IPS-18a (cell line): ENCODE measurements at regions not wholly inside any gene's neighbourhood (a gene's known extent, or its start where the extent isn't known, plus 50 kb on each side); places are given as distances from the start of the nearest gene placed in this dataset.
"Not testable (repeated sequence)": the region's sequence is repeated elsewhere in the genome, so short reads cannot be mapped to it uniquely, and the experiment has no call there.

Experiments
- H3K27ac ChIP-seq: one replicate; pipeline ENCODE4 v1.5.1; 2013; ENCODE audit warnings: low read length
- H3K27me3 ChIP-seq: one replicate; pipeline ENCODE4 v1.6.1; 2013; ENCODE audit warnings: mild to moderate bottlenecking, low read length; ENCODE audit not compliant: control insufficient read depth, insufficient read depth
- H3K36me3 ChIP-seq: one replicate; pipeline ENCODE4 v1.6.1; 2013; ENCODE audit warnings: low read depth, low read length; ENCODE audit not compliant: control insufficient read depth
- H3K4me1 ChIP-seq: one replicate; pipeline ENCODE4 v1.6.1; 2013; ENCODE audit warnings: low read depth, low read length; ENCODE audit not compliant: control insufficient read depth
- H3K4me3 ChIP-seq: one replicate; pipeline ENCODE4 v1.5.1; 2013; ENCODE audit warnings: low read length
- H3K9ac ChIP-seq: one replicate; pipeline ENCODE4 v1.6.1; 2013; ENCODE audit warnings: mild to moderate bottlenecking, low read length, moderate library complexity
- H3K9me3 ChIP-seq: one replicate; pipeline ENCODE4 v1.6.1; 2013; ENCODE audit warnings: low read depth, low read length; ENCODE audit not compliant: control insufficient read depth

DNA sequence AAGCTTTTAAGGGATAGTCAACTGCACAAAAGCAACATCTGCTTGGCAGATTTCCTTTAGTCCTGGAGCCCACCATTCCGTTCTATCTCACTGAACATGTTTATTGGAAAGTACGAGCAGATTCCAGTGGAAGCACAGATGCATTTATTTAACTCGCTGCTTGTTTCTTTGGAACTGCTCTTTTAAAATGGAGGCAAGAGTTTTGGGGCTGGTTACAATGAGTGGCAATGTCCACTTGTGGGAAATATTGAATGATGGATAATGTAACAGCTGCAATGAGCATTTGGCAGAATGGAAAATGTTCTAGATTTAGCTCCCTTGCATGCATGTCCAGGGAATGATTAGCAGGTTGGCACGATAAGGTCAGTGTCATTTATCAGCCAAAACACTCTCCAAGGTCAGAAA is 163.0 kb downstream of the ATP23 start:
- Histone ChIP-seq H3K27me3 (no peaks in the 10 kb centered on the region), H3K9me3 (peaks cover 3% of the 10 kb centered on the region), H3K4me3 (no peak overlapping the region), H3K4me1 (no peaks in the 10 kb centered on the region), H3K27ac (no peak overlapping the region), H3K9ac (no peak overlapping the region), H3K36me3 (no peaks in the 10 kb centered on the region)

DNA sequence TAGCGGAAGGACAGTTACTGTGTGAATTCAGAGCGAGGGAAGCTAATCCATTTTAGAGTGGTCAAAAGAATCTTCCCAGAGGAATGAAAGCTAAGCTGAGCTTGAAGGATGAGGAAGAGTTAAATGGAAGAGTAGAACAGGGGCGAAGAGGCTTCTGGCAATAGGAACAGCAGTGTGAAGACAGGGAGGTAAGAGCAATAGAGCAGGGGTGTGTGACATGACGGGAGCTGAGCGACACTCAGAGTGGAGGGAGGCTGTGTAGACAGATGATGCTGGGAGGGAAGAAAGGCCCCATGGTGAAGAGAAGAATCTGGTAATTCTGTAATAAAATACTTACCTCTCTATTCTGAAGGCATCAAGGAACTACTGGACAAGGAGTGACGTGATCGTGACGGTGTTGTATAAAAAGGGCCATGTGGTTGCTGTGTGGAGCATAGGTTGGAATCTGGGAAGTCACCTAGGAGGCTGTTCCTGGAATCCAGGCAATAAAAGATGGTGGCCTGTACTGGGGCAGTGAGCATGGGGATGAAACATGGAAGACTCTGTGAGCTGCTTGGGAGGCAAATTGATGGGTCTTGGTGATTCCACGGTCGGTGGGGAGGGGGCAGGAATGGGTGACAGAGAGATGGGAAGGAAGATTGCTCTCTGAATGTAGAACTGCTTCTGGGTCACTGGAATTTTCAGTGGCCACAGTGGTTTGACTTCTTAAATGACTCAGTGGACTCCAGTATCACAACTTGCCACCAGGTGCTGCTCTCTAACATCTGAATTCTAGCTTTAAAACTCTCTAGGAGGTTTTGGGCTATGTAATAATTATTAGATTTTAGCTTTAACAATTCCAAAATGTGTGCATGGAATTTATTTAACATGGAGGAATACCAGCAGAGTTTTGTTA is 164.1 kb downstream of the ATP23 start:
- H3K27me3 ChIP-seq: no peaks in the 10 kb centered on the region
- H3K36me3 ChIP-seq: no peaks in the 10 kb centered on the region
- H3K9me3 ChIP-seq: peaks cover 3% of the 10 kb centered on the region
- no peak overlapping the region for H3K4me3 ChIP-seq
- H3K9ac ChIP-seq: no peak overlapping the region
- no peaks in the 10 kb centered on the region for H3K4me1 ChIP-seq
- H3K27ac ChIP-seq: no peak overlapping the region

DNA sequence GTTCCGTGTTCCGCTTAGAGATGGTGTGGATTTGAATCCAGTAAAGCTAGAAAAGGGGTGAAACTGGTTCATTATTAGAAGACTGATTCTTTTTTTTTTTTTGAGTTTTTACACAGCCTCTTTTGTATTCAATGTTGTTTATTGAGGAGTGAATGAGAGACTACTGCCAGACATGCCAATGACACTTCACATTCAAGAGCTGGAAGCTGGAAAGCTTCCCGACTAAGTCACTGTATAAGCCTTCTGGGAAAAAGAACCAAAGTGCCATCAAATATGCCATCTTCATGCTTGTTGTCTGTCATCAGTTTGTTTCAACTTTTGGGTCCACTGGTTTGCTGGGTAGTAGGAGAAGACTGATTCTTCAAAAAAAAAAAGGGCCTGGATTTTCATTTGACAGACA is 164.8 kb downstream of the ATP23 start:
- Histone ChIP-seq H3K9ac (no peak overlapping the region), H3K36me3 (no peaks in the 10 kb centered on the region), H3K9me3 (peaks cover 3% of the 10 kb centered on the region), H3K4me3 (no peak overlapping the region), H3K27ac (no peak overlapping the region), H3K27me3 (no peaks in the 10 kb centered on the region), H3K4me1 (no peaks in the 10 kb centered on the region)

DNA sequence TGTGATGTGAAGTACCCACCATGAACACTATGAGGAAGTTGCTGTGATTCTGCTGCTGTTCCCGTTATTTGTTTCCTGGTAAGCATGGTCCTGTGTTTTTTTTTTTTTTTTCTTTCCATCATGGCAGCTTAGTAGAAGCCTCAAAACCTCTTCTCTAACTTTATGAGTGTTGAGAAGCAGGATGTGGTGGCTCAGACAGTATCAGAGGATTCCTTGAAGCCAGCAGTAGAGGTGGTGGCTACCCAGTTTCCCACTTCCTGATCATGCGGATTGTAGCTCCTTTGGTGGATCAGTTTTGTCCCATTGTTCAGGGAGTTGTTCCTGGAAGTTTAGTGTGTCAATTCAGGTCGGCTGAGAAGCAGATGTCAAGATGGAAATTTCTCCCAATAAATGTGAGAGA is 175.8 kb downstream of the ATP23 start:
- Histone ChIP-seq H3K27me3 (no peaks in the 10 kb centered on the region), H3K9ac (no peak overlapping the region), H3K9me3 (no peaks in the 10 kb centered on the region), H3K36me3 (no peaks in the 10 kb centered on the region), H3K4me1 (no peaks in the 10 kb centered on the region), H3K4me3 (no peak overlapping the region), H3K27ac (no peak overlapping the region)

DNA sequence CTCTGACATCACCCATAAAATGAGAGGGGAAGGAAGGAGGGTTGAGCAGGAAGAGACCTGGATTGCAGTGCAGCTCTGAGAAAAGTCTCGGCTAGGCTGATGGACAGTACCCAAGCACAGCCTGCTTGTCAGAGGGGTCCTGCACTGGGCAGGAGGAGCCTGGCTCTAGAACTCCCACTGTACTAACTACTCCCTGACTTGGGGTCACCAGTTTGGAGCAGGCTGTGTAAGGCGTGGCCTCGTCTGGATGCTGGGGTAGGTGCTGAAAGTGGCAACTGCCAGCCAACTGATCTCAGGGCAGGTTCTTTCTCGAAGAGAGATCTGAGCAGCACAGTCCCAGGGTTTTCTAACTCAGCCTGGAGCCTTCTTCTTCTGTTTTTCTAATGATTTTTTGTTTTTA is 176.3 kb downstream of the ATP23 start:
- Histone ChIP-seq H3K4me1 (no peaks in the 10 kb centered on the region), H3K9ac (no peak overlapping the region), H3K9me3 (no peaks in the 10 kb centered on the region), H3K4me3 (no peak overlapping the region), H3K36me3 (no peaks in the 10 kb centered on the region), H3K27ac (no peak overlapping the region), H3K27me3 (no peaks in the 10 kb centered on the region)

DNA sequence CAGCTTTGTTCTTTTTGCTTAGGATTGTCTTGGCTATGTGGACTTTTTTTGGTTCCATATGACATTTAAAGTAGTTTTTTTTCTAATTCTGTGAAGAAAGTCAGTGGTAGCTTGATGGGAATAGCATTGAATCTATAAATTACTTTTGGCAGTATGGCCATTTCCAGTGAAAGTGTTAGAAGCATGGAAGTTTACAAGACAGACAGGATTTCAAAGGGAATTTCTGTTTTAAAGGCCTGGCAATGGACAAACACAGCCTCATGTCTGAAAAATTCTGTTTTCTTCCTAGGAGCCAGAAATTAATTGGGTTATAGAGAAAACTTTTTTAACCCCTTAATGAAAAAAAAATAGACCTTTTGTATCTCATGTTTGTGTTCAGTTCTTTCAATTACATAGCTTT is 184.4 kb downstream of the ATP23 start:
- H3K4me1 ChIP-seq, H3K9ac ChIP-seq, H3K4me3 ChIP-seq, H3K27ac ChIP-seq, H3K9me3 ChIP-seq, H3K27me3 ChIP-seq, H3K36me3 ChIP-seq: not testable (repeated sequence)

DNA sequence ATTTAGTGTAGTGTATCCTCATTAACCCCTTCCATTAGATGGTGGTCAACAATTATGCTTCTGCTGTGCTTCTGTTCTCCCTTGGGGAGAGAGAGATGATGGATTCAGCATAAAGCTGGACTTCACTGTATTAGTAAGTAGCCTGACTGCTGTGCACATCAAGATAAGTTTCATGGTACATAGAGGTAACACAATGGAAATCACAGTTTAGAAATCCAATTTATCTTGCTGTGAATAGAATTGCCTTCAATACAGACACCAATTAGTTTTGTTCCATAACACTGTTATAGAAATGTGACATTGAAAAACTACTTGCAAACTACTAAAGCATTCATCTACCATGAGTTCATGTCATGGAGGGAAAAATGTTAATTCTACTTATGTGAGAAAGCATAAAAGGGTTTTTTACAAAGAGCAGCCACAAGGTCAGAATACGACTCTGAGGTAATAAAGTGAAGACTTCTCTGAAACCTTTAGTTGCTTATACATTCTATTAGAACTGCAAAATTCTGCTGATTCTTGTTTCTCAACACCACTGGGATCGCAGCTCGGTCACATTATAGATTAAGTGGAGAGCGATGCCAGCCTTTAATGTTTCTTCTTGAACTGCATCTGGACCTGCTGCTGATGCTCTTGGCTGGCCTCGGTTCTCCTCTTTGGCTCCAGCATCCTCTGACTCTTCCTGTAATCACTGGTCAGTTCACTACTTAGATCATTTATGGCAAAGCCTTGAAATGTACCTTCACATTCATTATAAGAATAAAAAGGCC is 190.8 kb downstream of the ATP23 start:
- Histone ChIP-seq H3K9ac (no peak overlapping the region), H3K9me3 (no peaks in the 10 kb centered on the region), H3K27ac (no peak overlapping the region), H3K36me3 (no peaks in the 10 kb centered on the region), H3K4me1 (no peaks in the 10 kb centered on the region), H3K27me3 (no peaks in the 10 kb centered on the region), H3K4me3 (no peak overlapping the region)

DNA sequence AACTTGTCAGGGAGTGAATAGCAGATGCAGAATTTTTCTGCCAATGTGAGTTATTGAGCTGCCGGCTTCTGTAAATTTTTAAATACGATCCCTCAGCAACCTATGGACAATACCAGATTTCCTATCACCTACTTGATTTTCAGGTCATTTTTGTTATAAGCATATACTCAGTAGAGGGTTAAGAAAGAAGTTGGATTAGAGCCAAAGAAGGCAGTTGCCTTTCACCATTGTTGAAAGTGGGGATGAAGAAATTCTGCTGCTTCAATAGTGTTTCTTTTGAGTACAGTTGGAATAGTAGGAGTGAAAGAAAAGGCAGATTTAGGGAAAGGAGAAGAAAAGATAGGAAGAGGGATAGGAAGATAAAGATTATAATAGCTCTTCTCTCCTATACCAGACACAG is 197.1 kb downstream of the ATP23 start:
- H3K36me3 ChIP-seq: no peaks in the 10 kb centered on the region
- no peak overlapping the region for H3K4me3 ChIP-seq
- peaks cover 18% of the 10 kb centered on the region for H3K4me1 ChIP-seq
- H3K9me3 ChIP-seq: no peaks in the 10 kb centered on the region
- no peak overlapping the region for H3K9ac ChIP-seq
- no peaks in the 10 kb centered on the region for H3K27me3 ChIP-seq
- H3K27ac ChIP-seq: no peak overlapping the region

DNA sequence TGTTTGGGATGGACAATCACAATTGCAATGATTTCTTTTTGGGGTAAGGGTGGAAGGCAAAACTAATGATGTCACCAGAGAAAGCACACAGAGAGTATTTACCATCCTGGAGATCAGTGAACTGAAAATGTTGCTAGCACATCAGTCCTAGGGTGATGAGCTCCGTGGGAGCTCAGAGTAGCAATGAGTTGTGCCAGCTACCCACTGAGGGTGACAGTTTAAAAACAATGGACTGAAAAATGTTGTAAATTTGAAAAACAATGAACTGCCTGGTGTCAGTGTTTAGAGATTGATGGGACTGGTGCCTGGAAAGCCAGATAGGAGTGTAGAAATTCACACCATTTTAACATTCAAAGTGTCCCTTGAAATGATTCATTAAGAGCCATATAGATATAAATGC is 198.5 kb downstream of the ATP23 start:
- H3K27ac ChIP-seq: no peak overlapping the region

DNA sequence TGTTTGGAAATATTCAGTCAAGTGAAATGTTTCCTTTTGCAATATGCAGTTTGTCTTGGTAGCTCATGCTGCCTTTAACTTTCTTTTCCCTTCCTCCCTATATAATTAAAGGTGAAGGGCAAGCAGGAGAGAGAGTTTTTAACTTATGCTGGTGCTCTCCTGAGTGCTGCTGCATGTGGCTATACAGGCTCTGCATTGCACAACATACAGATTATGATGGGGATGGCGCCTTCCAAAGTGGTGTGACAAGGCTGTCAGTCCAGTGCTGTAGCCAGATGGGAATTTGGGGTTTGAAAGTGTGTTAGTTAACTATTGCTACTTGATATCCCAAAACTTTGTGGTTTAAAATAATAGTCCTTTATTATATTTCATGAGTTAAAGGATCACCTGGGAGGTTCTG is 199.0 kb downstream of the ATP23 start:
- Histone ChIP-seq H3K9me3 (no peaks in the 10 kb centered on the region), H3K36me3 (no peaks in the 10 kb centered on the region), H3K27me3 (no peaks in the 10 kb centered on the region), H3K4me1 (peaks cover 18% of the 10 kb centered on the region), H3K9ac (no peak overlapping the region), H3K4me3 (no peak overlapping the region), H3K27ac (no peak overlapping the region)

More for the DNA sequence above, 198.5 kb downstream of the ATP23 start:
- H3K36me3 ChIP-seq: no peaks in the 10 kb centered on the region
- H3K9ac ChIP-seq: no peak overlapping the region
- H3K9me3 ChIP-seq: no peaks in the 10 kb centered on the region
- H3K4me1 ChIP-seq: peaks cover 18% of the 10 kb centered on the region
- H3K4me3 ChIP-seq: peak overlapping the region; percentile 4
- H3K27me3 ChIP-seq: no peaks in the 10 kb centered on the region

DNA sequence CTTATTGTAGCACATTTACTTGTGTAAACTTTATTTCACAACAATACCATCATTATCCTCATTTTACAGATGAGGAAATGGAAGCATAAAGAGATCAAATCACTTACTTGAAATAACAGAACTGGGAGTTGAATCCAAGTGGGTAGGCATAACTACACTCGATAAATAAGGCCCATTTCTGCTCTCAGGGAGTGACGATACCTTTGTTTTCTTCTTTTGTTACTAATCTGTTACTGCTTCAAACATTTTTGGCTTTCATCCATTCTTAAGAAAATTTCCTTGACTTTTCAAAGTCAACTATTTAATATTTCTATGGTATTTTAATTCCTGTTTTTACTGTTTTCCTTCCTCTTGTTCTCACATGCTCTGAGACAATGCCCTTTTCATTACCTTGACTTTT is 201.6 kb downstream of the ATP23 start:
- H3K27me3 ChIP-seq: no peaks in the 10 kb centered on the region
- no peaks in the 10 kb centered on the region for H3K9me3 ChIP-seq
- H3K36me3 ChIP-seq: no peaks in the 10 kb centered on the region
- H3K4me3 ChIP-seq: no peak overlapping the region
- no peak overlapping the region for H3K9ac ChIP-seq
- H3K4me1 ChIP-seq: peaks cover 18% of the 10 kb centered on the region
- H3K27ac ChIP-seq: no peak overlapping the region
